Natural killer cell (primary cell): ENCODE measurements at regions not wholly inside any gene's neighbourhood (a gene's known extent, or its start where the extent isn't known, plus 50 kb on each side); places are given as distances from the start of the nearest gene placed in this dataset.

Source experiments
- ATAC-seq, 3 donors: fragments of 150-1000 bp in 2 of 3; fragments of 200-7000 bp in 1 of 3; cut with Tn5 transposase; 1 replicate in 1 of 3; 2 replicates in 2 of 3; pipeline ENCODE4 v1.10.0; 2021; ENCODE audit warnings: mild to moderate bottlenecking in 2 of 3, moderate library complexity in 2 of 3
- DNase-seq, 2 donors: peaks; one replicate each; pipeline versions ENCODE4 v3.0.0 to v3.0.0-alpha.2; 2013 to 2021; ENCODE audit warnings: mixed read lengths in 1 of 2
- H3K27ac ChIP-seq: one replicate; pipeline ENCODE4 v1.5.1; 2013; ENCODE audit warnings: mild to moderate bottlenecking, low read length
- H3K27me3 ChIP-seq: one replicate; pipeline ENCODE4 v1.6.1; 2013; ENCODE audit warnings: low read length; ENCODE audit not compliant: control insufficient read depth, insufficient read depth
- H3K36me3 ChIP-seq: one replicate; pipeline ENCODE4 v1.6.1; 2013; ENCODE audit warnings: low read length; ENCODE audit not compliant: control insufficient read depth, insufficient read depth
- H3K4me1 ChIP-seq: one replicate; pipeline ENCODE4 v1.6.1; 2013; ENCODE audit warnings: low read length; ENCODE audit not compliant: control insufficient read depth, insufficient read depth
- H3K4me3 ChIP-seq: one replicate; pipeline ENCODE4 v1.5.1; 2013; ENCODE audit warnings: low read length
- H3K9me3 ChIP-seq: one replicate; pipeline ENCODE4 v1.6.1; 2013; ENCODE audit warnings: low read length; ENCODE audit not compliant: control insufficient read depth, insufficient read depth
- H3K27ac Mint-ChIP-seq, 2 donors: one replicate each; pipeline ENCODE4 v1.8.0; 2022; ENCODE audit warnings: mild to moderate bottlenecking in 2 of 2, mixed read lengths in 2 of 2, moderate library complexity in 1 of 2
- H3K27me3 Mint-ChIP-seq, 2 donors: one replicate each; pipeline ENCODE4 v1.8.0; 2022; ENCODE audit warnings: low read depth in 2 of 2, mixed read lengths in 2 of 2
- H3K36me3 Mint-ChIP-seq: one replicate; pipeline ENCODE4 v1.8.0; 2022; ENCODE audit warnings: mixed read lengths
- H3K4me1 Mint-ChIP-seq, 2 donors: one replicate each; pipeline ENCODE4 v1.8.0; 2022; ENCODE audit warnings: mixed read lengths in 2 of 2
- H3K4me3 Mint-ChIP-seq: one replicate; pipeline ENCODE4 v1.8.0; 2022; ENCODE audit warnings: mild to moderate bottlenecking, moderate library complexity, mixed read lengths
- H3K9me3 Mint-ChIP-seq, 2 donors: one replicate each; pipeline ENCODE4 v1.8.0; 2022; ENCODE audit warnings: mixed read lengths in 2 of 2
- CTCF ChIP-seq: fragments of 200-600 bp; IDR thresholded peaks from one replicate; pipeline ENCODE4 v1.8.0; 2022; ENCODE audit warnings: antibody characterized with exemption
- WGBS: methylation state at CpG from one replicate; pipeline ENCODE4 v1.1.7; 2013; ENCODE audit warnings: missing lambda C conversion rate; ENCODE audit not compliant: insufficient coverage; 5-methylcytosine and 5-hydroxymethylcytosine counted together
- intact Hi-C: fragments of 100-400 bp; cut with micrococcal nuclease; formaldehyde crosslinking; loops from one replicate; pipeline ENCODE4 v1.14.2; 2022

GRCh38 chr21:19767546-19767945 is 1230.7 kb upstream of the NCAM2 start:
- H3K27ac ChIP-seq: no peak overlapping the region
- H3K27me3 ChIP-seq: no peaks in the 10 kb centered on the region
- Mint-ChIP-seq H3K9me3 (peaks cover 2 to 4% of the 10 kb centered on the region in 2 donors), H3K4me1 (no peaks in the 10 kb centered on the region), H3K36me3 (no peaks in the 10 kb centered on the region), H3K27me3 (no peaks in the 10 kb centered on the region), H3K4me3 (no peak overlapping the region), H3K27ac (no peak overlapping the region)
- no peak for TF ChIP-seq CTCF
- H3K9me3 ChIP-seq: no peaks in the 10 kb centered on the region
- ATAC-seq (no peak), DNase-seq (no peak)
- H3K4me3 ChIP-seq: no peak overlapping the region
- H3K4me1 ChIP-seq: no peaks in the 10 kb centered on the region
- H3K36me3 ChIP-seq: no peaks in the 10 kb centered on the region
- no CpG with 5 or more reads among the region's 1 CpG for WGBS
- intact Hi-C loops: no loop called here

- Histone ChIP-seq H3K27me3 (no peaks in the 10 kb centered on the region), H3K4me1 (no peaks in the 10 kb centered on the region), H3K27ac (no peak overlapping the region), H3K36me3 (no peaks in the 10 kb centered on the region), H3K4me3 (no peak overlapping the region), H3K9me3 (no peaks in the 10 kb centered on the region)
- no peak overlapping the region for H3K27ac Mint-ChIP-seq
- H3K4me3 Mint-ChIP-seq: no peak overlapping the region
- H3K9me3 Mint-ChIP-seq: peaks cover 0 to 5% of the 10 kb centered on the region in 2 donors
- 100% methylated on average over 1 of the region's 2 CpGs for WGBS
- no peaks in the 10 kb centered on the region for H3K36me3 Mint-ChIP-seq
- no peaks in the 10 kb centered on the region for H3K27me3 Mint-ChIP-seq
- H3K4me1 Mint-ChIP-seq: no peaks in the 10 kb centered on the region
- intact Hi-C loops: no loop called here
- ATAC-seq (no peak), DNase-seq (no peak)
- no peak for TF ChIP-seq CTCF
Observed at GRCh38 chr21:19771881-19772280, 1226.3 kb upstream of the NCAM2 start.

GRCh38 chr21:19776076-19776475 is 1222.1 kb upstream of the NCAM2 start:
- no peak for DNase-seq
- Histone ChIP-seq H3K4me1 (no peaks in the 10 kb centered on the region), H3K27me3 (no peaks in the 10 kb centered on the region), H3K4me3 (no peak overlapping the region), H3K36me3 (no peaks in the 10 kb centered on the region), H3K9me3 (no peaks in the 10 kb centered on the region), H3K27ac (no peak overlapping the region)
- ATAC-seq: no peak
- intact Hi-C loops: no loop called here
- Mint-ChIP-seq H3K4me1 (no peaks in the 10 kb centered on the region), H3K9me3 (peaks cover 3% of the 10 kb centered on the region in 2 donors), H3K27me3 (no peaks in the 10 kb centered on the region), H3K36me3 (no peaks in the 10 kb centered on the region), H3K4me3 (no peak overlapping the region), H3K27ac (no peak overlapping the region)
- WGBS: no CpG with 5 or more reads among the region's 1 CpG
- no peak for TF ChIP-seq CTCF

GRCh38 chr21:19781881-19782652 is 1216.1 kb upstream of the NCAM2 start:
- H3K9me3 ChIP-seq: peaks cover 10% of the 10 kb centered on the region
- ATAC-seq (no peak), DNase-seq (no peak)
- no peaks in the 10 kb centered on the region for H3K4me1 ChIP-seq
- H3K27ac ChIP-seq: no peak overlapping the region
- 91% methylated on average over 5 of the region's 7 CpGs for WGBS
- no peaks in the 10 kb centered on the region for H3K27me3 ChIP-seq
- intact Hi-C loops: no loop called here
- no peaks in the 10 kb centered on the region for H3K36me3 ChIP-seq
- Mint-ChIP-seq H3K9me3 (peaks cover 5 to 20% of the 10 kb centered on the region in 2 donors), H3K4me1 (no peaks in the 10 kb centered on the region), H3K27me3 (no peaks in the 10 kb centered on the region), H3K36me3 (peaks cover 8% of the 10 kb centered on the region), H3K27ac (no peak overlapping the region), H3K4me3 (no peak overlapping the region)
- no peak overlapping the region for H3K4me3 ChIP-seq
- no peak for TF ChIP-seq CTCF
